ENCODE measurements at regions not wholly inside any gene's neighbourhood (a gene's known extent, or its start where the extent isn't known, plus 50 kb on each side); places are given as distances from the start of the nearest gene placed in this dataset.

DNA sequence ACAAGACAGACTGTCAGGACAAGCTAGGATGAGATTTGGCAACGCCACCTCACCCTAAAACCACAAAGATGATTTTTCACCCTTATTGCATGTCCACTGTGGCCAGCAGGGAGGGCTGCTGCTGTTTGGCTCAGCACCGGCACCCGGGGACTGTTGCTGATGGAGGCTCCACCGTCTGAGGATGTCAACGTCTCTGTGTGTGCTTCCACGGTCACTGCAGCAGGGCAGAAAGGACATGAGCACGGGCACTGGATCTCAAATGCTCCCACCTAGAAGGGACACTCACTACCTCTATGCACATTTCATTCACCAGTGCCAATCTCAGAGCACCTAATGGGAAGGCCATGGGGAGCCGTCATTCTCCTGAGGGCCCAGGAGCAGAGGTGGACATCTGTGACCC, 599.6 kb downstream of the PTPRU start:
- no peak overlapping the region for H3K4me3 ChIP-seq (ENCODE audit: low read length)
- no peak for DNase-seq (ENCODE audit: low read depth)
- TF ChIP-seq CTCF (IDR thresholded peaks at IDR 0.05; ENCODE audit: insufficient read depth, low read depth, low read length, missing control alignments) = no peak

DNA sequence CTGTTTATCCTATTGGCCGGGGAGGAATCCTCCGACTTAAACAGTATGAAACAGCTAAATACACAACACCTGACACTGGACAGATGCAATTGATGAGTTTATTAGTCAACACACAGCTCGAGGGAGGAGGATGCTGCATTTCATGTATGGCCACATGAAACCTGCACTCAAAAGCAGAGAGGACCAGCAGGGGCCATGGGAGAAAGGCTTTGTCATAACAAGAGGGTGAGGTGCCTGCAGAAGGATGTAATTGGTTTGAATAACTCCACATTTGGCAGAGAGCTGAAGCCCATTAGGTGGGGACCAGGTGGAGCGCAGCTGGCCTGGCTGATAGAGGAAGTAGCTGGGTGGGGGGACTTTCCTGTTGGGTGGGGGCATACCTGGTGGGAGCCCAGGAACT, 599.1 kb downstream of the PTPRU start:
- TF ChIP-seq CTCF (IDR thresholded peaks at IDR 0.05; ENCODE audit: insufficient read depth, low read depth, low read length, missing control alignments) = no peak
- no peak for DNase-seq (ENCODE audit: low read depth)
- no peak overlapping the region for H3K4me3 ChIP-seq (ENCODE audit: low read length)

DNA sequence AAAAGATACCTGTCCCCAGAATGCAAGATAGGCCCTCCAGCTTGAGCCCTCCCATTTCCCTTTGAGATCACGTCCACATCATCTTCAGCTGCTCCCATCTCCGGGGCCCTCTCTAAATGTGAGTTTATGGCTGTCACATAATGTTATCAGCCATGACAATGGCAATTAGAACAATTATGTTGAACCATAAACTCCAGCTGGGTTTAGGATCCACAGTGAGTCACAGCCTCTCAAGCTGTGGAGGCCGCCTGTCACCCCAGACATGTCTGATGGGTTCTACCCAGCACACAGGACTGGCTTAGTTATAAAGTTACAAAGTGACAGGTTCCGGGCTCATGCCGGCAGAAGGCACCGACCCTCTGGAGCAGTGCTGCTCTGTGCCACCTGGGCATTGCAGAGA, 597.3 kb downstream of the PTPRU start:
- no peak for DNase-seq (ENCODE audit: low read depth)
- TF ChIP-seq CTCF (IDR thresholded peaks at IDR 0.05; ENCODE audit: insufficient read depth, low read depth, low read length, missing control alignments) = no peak

DNA sequence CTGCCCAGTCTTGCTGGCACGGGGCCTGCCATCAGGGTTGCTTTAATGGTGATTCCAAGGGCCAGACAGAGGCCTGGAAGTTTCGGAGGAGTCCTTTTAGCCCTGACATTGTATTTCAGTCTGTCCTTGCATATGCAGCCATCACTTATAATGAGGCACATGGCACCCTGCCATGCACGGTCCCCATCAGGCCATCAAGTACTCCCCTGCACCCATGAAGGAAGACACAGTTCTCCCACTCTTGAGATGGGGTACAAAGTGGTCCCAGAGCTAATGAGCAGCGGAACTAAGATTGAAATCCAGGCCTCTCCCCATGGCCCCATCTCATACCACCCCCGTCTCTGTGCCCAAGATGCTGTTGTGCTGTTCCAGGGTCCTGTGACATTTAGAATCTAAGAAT, 596.6 kb downstream of the PTPRU start:
- TF ChIP-seq CTCF (IDR thresholded peaks at IDR 0.05; ENCODE audit: insufficient read depth, low read depth, low read length, missing control alignments) = no peak
- no peak overlapping the region for H3K4me3 ChIP-seq (ENCODE audit: low read length)
- no peak for DNase-seq (ENCODE audit: low read depth)

More for the DNA sequence above, 597.3 kb downstream of the PTPRU start:
- H3K4me3 ChIP-seq (ENCODE audit: low read length) = no peak overlapping the region

DNA sequence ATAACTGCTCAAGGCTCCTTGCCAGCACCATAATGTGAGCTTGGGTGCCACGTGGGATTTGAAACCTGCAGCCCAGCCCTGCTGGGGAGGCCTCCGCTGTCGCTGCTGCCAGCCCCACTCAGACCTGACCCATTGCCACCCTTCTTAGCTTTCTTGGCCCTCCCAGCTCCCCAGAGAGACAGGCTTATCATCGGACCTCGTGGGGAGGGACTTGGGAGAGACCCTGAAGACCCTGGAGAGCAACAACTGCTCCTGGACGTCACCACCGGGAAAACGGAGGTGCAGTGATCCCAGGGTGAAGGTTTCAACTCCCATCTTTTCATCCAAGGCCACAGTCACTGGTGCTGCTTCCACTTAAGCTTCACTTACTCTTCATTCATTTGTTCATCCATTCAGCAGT, 596.1 kb downstream of the PTPRU start:
- no peak overlapping the region for H3K4me3 ChIP-seq (ENCODE audit: low read length)
- TF ChIP-seq CTCF (IDR thresholded peaks at IDR 0.05; ENCODE audit: insufficient read depth, low read depth, low read length, missing control alignments) = no peak
- no peak for DNase-seq (ENCODE audit: low read depth)

- H3K4me3 ChIP-seq (ENCODE audit: low read length) = no peak overlapping the region
- TF ChIP-seq CTCF (IDR thresholded peaks at IDR 0.05; ENCODE audit: insufficient read depth, low read depth, low read length, missing control alignments) = no peak
- DNase-seq (ENCODE audit: low read depth) = no peak
Measured at GRCh38 chr1:29831500-29832117, 595.3 kb downstream of the PTPRU start.

DNA sequence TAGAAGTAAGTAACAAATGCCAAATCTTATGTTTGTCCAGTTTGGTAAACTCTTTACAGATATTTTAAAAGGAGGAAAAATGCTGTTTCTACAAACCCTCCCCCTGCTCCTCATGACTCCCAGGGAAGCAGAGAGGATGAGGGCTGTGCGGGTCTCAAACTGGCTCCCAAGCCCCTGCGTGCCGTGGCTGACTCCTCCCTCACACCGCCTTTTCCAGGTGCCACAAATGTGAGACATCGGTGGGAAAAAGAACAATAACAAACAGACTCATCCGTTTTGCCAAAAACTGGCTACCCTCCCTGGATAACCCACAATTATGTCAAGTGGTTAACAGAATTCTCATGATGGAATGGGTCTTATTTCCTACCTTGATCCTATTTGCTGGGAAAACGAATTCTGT, 594.6 kb downstream of the PTPRU start:
- no peak for DNase-seq (ENCODE audit: low read depth)
- TF ChIP-seq CTCF (IDR thresholded peaks at IDR 0.05; ENCODE audit: insufficient read depth, low read depth, low read length, missing control alignments) = no peak
- H3K4me3 ChIP-seq (ENCODE audit: low read length) = no peak overlapping the region

All from epithelial cell of esophagus (primary cell).